ENCODE measurements at regions not wholly inside any gene's neighbourhood (a gene's known extent, or its start where the extent isn't known, plus 50 kb on each side); places are given as distances from the start of the nearest gene placed in this dataset.

GRCh38 chr1:163421701-163422100, 99.9 kb downstream of the NUF2 start:
- no peak for TF ChIP-seq CTCF (IDR thresholded peaks at IDR 0.05)
- TF ChIP-seq, protein P1, sequence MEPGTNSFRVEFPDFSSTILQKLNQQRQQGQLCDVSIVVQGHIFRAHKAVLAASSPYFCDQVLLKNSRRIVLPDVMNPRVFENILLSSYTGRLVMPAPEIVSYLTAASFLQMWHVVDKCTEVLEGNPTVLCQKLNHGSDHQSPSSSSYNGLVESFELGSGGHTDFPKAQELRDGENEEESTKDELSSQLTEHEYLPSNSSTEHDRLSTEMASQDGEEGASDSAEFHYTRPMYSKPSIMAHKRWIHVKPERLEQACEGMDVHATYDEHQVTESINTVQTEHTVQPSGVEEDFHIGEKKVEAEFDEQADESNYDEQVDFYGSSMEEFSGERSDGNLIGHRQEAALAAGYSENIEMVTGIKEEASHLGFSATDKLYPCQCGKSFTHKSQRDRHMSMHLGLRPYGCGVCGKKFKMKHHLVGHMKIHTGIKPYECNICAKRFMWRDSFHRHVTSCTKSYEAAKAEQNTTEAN (CRISPR knock-in tag; IDR thresholded peaks at IDR 0.05), result no peak
- no peak for TF ChIP-seq ELF4 (CRISPR knock-in tag; IDR thresholded peaks at IDR 0.05; ENCODE audit: low read depth)
- TF ChIP-seq ESRRA (CRISPR knock-in tag; IDR thresholded peaks at IDR 0.05; ENCODE audit: borderline replicate concordance), result no peak
- TF ChIP-seq, protein P2, sequence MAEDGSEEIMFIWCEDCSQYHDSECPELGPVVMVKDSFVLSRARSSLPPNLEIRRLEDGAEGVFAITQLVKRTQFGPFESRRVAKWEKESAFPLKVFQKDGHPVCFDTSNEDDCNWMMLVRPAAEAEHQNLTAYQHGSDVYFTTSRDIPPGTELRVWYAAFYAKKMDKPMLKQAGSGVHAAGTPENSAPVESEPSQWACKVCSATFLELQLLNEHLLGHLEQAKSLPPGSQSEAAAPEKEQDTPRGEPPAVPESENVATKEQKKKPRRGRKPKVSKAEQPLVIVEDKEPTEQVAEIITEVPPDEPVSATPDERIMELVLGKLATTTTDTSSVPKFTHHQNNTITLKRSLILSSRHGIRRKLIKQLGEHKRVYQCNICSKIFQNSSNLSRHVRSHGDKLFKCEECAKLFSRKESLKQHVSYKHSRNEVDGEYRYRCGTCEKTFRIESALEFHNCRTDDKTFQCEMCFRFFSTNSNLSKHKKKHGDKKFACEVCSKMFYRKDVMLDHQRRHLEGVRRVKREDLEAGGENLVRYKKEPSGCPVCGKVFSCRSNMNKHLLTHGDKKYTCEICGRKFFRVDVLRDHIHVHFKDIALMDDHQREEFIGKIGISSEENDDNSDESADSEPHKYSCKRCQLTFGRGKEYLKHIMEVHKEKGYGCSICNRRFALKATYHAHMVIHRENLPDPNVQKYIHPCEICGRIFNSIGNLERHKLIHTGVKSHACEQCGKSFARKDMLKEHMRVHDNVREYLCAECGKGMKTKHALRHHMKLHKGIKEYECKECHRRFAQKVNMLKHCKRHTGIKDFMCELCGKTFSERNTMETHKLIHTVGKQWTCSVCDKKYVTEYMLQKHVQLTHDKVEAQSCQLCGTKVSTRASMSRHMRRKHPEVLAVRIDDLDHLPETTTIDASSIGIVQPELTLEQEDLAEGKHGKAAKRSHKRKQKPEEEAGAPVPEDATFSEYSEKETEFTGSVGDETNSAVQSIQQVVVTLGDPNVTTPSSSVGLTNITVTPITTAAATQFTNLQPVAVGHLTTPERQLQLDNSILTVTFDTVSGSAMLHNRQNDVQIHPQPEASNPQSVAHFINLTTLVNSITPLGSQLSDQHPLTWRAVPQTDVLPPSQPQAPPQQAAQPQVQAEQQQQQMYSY (CRISPR knock-in tag; IDR thresholded peaks at IDR 0.05), result no peak
- TF ChIP-seq FOXP4 (CRISPR knock-in tag; IDR thresholded peaks at IDR 0.05), result no peak
- TF ChIP-seq, protein P3, sequence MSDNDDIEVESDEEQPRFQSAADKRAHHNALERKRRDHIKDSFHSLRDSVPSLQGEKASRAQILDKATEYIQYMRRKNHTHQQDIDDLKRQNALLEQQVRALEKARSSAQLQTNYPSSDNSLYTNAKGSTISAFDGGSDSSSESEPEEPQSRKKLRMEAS (CRISPR knock-in tag; IDR thresholded peaks at IDR 0.05), result no peak
- TF ChIP-seq ZNF121 (CRISPR knock-in tag; IDR thresholded peaks at IDR 0.05), result no peak

All from WTC11 (cell line).